Posterior vena cava (tissue), 2 donors: ENCODE measurements at regions not wholly inside any gene's neighbourhood (a gene's known extent, or its start where the extent isn't known, plus 50 kb on each side); places are given as distances from the start of the nearest gene placed in this dataset.

Experiments
- DNase-seq: peaks from one replicate; pipeline ENCODE4 v3.0.0-alpha.2; 2020; ENCODE audit warnings: low spot score
- intact Hi-C, 2 donors: fragments of 100-400 bp; cut with DNase I; formaldehyde crosslinking; loops; one replicate each; pipeline versions ENCODE4 v1.14.1 to v1.14.2; 2022 to 2023
- donor health status: DM: yes; HTN: yes; CAD: no.
- donor health status: DM: yes; HTN: yes; CAD: no.

- intact Hi-C loops: no loop called here
- no peak for DNase-seq
Measured at GRCh38 chr15:96502196-96502595, 171.7 kb downstream of the NR2F2 start.

GRCh38 chr15:96503276-96503675 is 172.8 kb downstream of the NR2F2 start:
- intact Hi-C loops: no loop called here
- DNase-seq: no peak

- intact Hi-C loops: no loop called here
- DNase-seq: no peak
Measured at GRCh38 chr15:96504371-96504770, 173.9 kb downstream of the NR2F2 start.

GRCh38 chr15:96505014-96505413 is 174.5 kb downstream of the NR2F2 start:
- no peak for DNase-seq

GRCh38 chr15:96514607-96515285 is 184.2 kb downstream of the NR2F2 start:
- intact Hi-C loops: no loop called here
- DNase-seq: no peak

More at GRCh38 chr15:96505014-96505413, 174.5 kb downstream of the NR2F2 start:
- intact Hi-C loops: no loop called here

GRCh38 chr15:96515371-96515770 is 184.9 kb downstream of the NR2F2 start:
- intact Hi-C loops: no loop called here
- DNase-seq: no peak

- no peak for DNase-seq
- intact Hi-C loops: no loop called here
Measured at GRCh38 chr15:96521386-96521785, 190.9 kb downstream of the NR2F2 start.

- DNase-seq: no peak
- intact Hi-C loops: no loop called here
Measured at GRCh38 chr15:96524676-96525417, 194.3 kb downstream of the NR2F2 start.

- intact Hi-C loops: loop anchor here in 1 of 2 donors (10.0 kb wide), 1 partner anchor 1940 kb away; no protein-coding TSS in a partner anchor
- no peak for DNase-seq
Measured at GRCh38 chr15:96535148-96535547, 204.6 kb downstream of the NR2F2 start.

- intact Hi-C loops: loop anchor here in 1 of 2 donors (10.0 kb wide), 1 partner anchor 1944 kb away; no protein-coding TSS in a partner anchor
Measured at GRCh38 chr15:96538491-96538890, 208.0 kb downstream of the NR2F2 start.

GRCh38 chr15:96540283-96540682 is 209.8 kb downstream of the NR2F2 start:
- no peak for DNase-seq

More at GRCh38 chr15:96538491-96538890, 208.0 kb downstream of the NR2F2 start:
- DNase-seq: no peak

GRCh38 chr15:96542130-96542770 is 211.8 kb downstream of the NR2F2 start:
- no peak for DNase-seq
- intact Hi-C loops: loop anchor here in 1 of 2 donors (5.0 kb wide), 1 partner anchor 1430 kb away; no protein-coding TSS in a partner anchor

More at GRCh38 chr15:96540283-96540682, 209.8 kb downstream of the NR2F2 start:
- intact Hi-C loops: loop anchor here in 1 of 2 donors (5.0 kb wide), 1 partner anchor 1428 kb away; no protein-coding TSS in a partner anchor

GRCh38 chr15:96544162-96544756 is 213.8 kb downstream of the NR2F2 start:
- no peak for DNase-seq
- intact Hi-C loops: loop anchor here in 1 of 2 donors (5.0 kb wide), 1 partner anchor 1432 kb away; no protein-coding TSS in a partner anchor

- no peak for DNase-seq
Measured at GRCh38 chr15:96549136-96549535, 218.6 kb downstream of the NR2F2 start.

GRCh38 chr15:96551196-96551595 is 220.7 kb downstream of the NR2F2 start:
- intact Hi-C loops: no loop called here
- DNase-seq: no peak

More at GRCh38 chr15:96549136-96549535, 218.6 kb downstream of the NR2F2 start:
- intact Hi-C loops: no loop called here

GRCh38 chr15:96551722-96552121 is 221.2 kb downstream of the NR2F2 start:
- DNase-seq: no peak
- intact Hi-C loops: no loop called here

- DNase-seq: no peak
Measured at GRCh38 chr15:96553006-96553405, 222.5 kb downstream of the NR2F2 start.

GRCh38 chr15:96553451-96553850 is 223.0 kb downstream of the NR2F2 start:
- DNase-seq: no peak
- intact Hi-C loops: no loop called here

More at GRCh38 chr15:96553006-96553405, 222.5 kb downstream of the NR2F2 start:
- intact Hi-C loops: no loop called here

- no peak for DNase-seq
- intact Hi-C loops: no loop called here
Measured at GRCh38 chr15:96553931-96554330, 223.4 kb downstream of the NR2F2 start.
